H9 (cell line): ENCODE measurements at regions not wholly inside any gene's neighbourhood (a gene's known extent, or its start where the extent isn't known, plus 50 kb on each side); places are given as distances from the start of the nearest gene placed in this dataset.

Source experiments
- DNase-seq: peaks from one replicate; pipeline ENCODE4 v3.0.0-alpha.2; 2017
- H2AFZ ChIP-seq: one replicate; pipeline ENCODE4 v1.6.1; 2013; ENCODE audit warnings: mild to moderate bottlenecking, low read length, control low read depth, moderate library complexity
- H2AK5ac ChIP-seq: 2 replicates; pipeline ENCODE4 v1.6.1; 2013; ENCODE audit warnings: low read length, control low read depth, mixed read lengths; ENCODE audit not compliant: insufficient read length
- H2BK120ac ChIP-seq: one replicate; pipeline ENCODE4 v1.6.1; 2013; ENCODE audit warnings: low read depth, mild to moderate bottlenecking, low read length, control low read depth, inconsistent platforms; ENCODE audit not compliant: poor library complexity, severe bottlenecking
- H2BK12ac ChIP-seq: 2 replicates; pipeline ENCODE4 v1.6.1; 2013; ENCODE audit warnings: low read length, control low read depth, mixed read lengths, low read depth; ENCODE audit not compliant: insufficient read length
- H2BK15ac ChIP-seq: 2 replicates; pipeline ENCODE4 v1.6.1; 2013; ENCODE audit warnings: low read depth, low read length, control low read depth
- H2BK20ac ChIP-seq: one replicate; pipeline ENCODE4 v1.6.1; 2013; ENCODE audit warnings: low read depth, mild to moderate bottlenecking, low read length, control low read depth, inconsistent platforms; ENCODE audit not compliant: poor library complexity, severe bottlenecking
- H2BK5ac ChIP-seq: 2 replicates; pipeline ENCODE4 v1.6.1; 2013; ENCODE audit warnings: low read length, control low read depth, mixed read lengths; ENCODE audit not compliant: insufficient read length
- H3K14ac ChIP-seq: 2 replicates; pipeline ENCODE4 v1.6.1; 2013; ENCODE audit warnings: low read length, control low read depth; ENCODE audit not compliant: insufficient read depth
- H3K18ac ChIP-seq: 2 replicates; pipeline ENCODE4 v1.6.1; 2013; ENCODE audit warnings: low read depth, mild to moderate bottlenecking, mixed read lengths, low read length, control low read depth; ENCODE audit not compliant: insufficient read length
- H3K23ac ChIP-seq: 2 replicates; pipeline ENCODE4 v1.6.1; 2013; ENCODE audit warnings: low read length, control low read depth, mixed read lengths, low read depth; ENCODE audit not compliant: insufficient read length
- H3K23me2 ChIP-seq: 2 replicates; pipeline ENCODE4 v1.6.1; 2013; ENCODE audit warnings: low read depth, mild to moderate bottlenecking, mixed read lengths, low read length, control low read depth; ENCODE audit not compliant: insufficient read length, poor library complexity, severe bottlenecking
- H3K27ac ChIP-seq: 2 replicates; pipeline ENCODE4 v1.5.1; 2013; ENCODE audit warnings: low read length, control low read depth, mixed read lengths, low read depth; ENCODE audit not compliant: insufficient read length
- H3K27me3 ChIP-seq: 2 replicates; pipeline ENCODE4 v1.6.1; 2013; ENCODE audit warnings: low read length, control low read depth, inconsistent platforms; ENCODE audit not compliant: insufficient read depth
- H3K4ac ChIP-seq: 2 replicates; pipeline ENCODE4 v1.6.1; 2013; ENCODE audit warnings: low read depth, mild to moderate bottlenecking, control low read depth, inconsistent platforms, low read length, moderate library complexity
- H3K4me1 ChIP-seq: 2 replicates; pipeline ENCODE4 v1.6.1; 2013; ENCODE audit warnings: low read length, control low read depth, inconsistent platforms; ENCODE audit not compliant: insufficient read depth
- H3K4me2 ChIP-seq: 2 replicates; pipeline ENCODE4 v1.6.1; 2013; ENCODE audit warnings: low read length, control low read depth, mixed read lengths; ENCODE audit not compliant: insufficient read length, insufficient read depth
- H3K56ac ChIP-seq: 2 replicates; pipeline ENCODE4 v1.6.1; 2013; ENCODE audit warnings: low read depth, mild to moderate bottlenecking, mixed read lengths, low read length, control low read depth; ENCODE audit not compliant: insufficient read length
- H3K79me1 ChIP-seq: 2 replicates; pipeline ENCODE4 v1.6.1; 2013; ENCODE audit warnings: low read depth, mild to moderate bottlenecking, moderate library complexity, low read length, control low read depth, inconsistent platforms; ENCODE audit not compliant: insufficient read depth, poor library complexity, severe bottlenecking
- H3K79me2 ChIP-seq: 2 replicates; pipeline ENCODE4 v1.6.1; 2013; ENCODE audit warnings: low read length, control low read depth, inconsistent platforms; ENCODE audit not compliant: insufficient read depth
- H3K9ac ChIP-seq: 2 replicates; pipeline ENCODE4 v1.6.1; 2013; ENCODE audit warnings: low read length, control low read depth, mixed read lengths; ENCODE audit not compliant: insufficient read length; ENCODE audit errors: extremely low read depth
- H3K9me3 ChIP-seq: one replicate; pipeline ENCODE4 v1.6.1; 2013; ENCODE audit warnings: low read depth, low read length, inconsistent platforms; ENCODE audit not compliant: control insufficient read depth
- H3T11ph ChIP-seq: one replicate; pipeline ENCODE4 v1.6.1; 2013; ENCODE audit warnings: mild to moderate bottlenecking, low read length, control low read depth, inconsistent platforms
- H4K20me1 ChIP-seq: one replicate; pipeline ENCODE4 v1.6.1; 2013; ENCODE audit not compliant: control insufficient read depth, insufficient read length, insufficient read depth
- H4K5ac ChIP-seq: 2 replicates; pipeline ENCODE4 v1.6.1; 2013; ENCODE audit warnings: low read depth, mild to moderate bottlenecking, mixed read lengths, low read length, control low read depth; ENCODE audit not compliant: insufficient read length
- H4K8ac ChIP-seq: replicated peaks from 2 replicates; pipeline ENCODE4 v1.6.1; 2013; ENCODE audit warnings: low read length, control low read depth, mixed read lengths, low read depth; ENCODE audit not compliant: insufficient read length
- H4K91ac ChIP-seq: 2 replicates; pipeline ENCODE4 v1.6.1; 2013; ENCODE audit warnings: low read depth, mild to moderate bottlenecking, moderate library complexity, mixed read lengths, low read length, control low read depth; ENCODE audit not compliant: insufficient read length
- H3K27ac Mint-ChIP-seq, 3 experiments: 2 replicates in 2 of 3; 3 replicates in 1 of 3; pipeline ENCODE4 v1.8.0; 2020 to 2021; ENCODE audit warnings: mixed read lengths in 3 of 3, mild to moderate bottlenecking in 1 of 3, moderate library complexity in 1 of 3
- H3K27me3 Mint-ChIP-seq: 2 replicates; pipeline ENCODE4 v1.8.0; 2021; ENCODE audit warnings: low read depth, mild to moderate bottlenecking, moderate library complexity, mixed read lengths
- H3K36me3 Mint-ChIP-seq, 3 experiments: 2 replicates in 2 of 3; 3 replicates in 1 of 3; pipeline ENCODE4 v1.8.0; 2020 to 2021; ENCODE audit warnings: low read depth in 3 of 3, mixed read lengths in 3 of 3; ENCODE audit not compliant: insufficient read depth in 1 of 3
- H3K4me1 Mint-ChIP-seq, 2 experiments: 2 replicates each; pipeline ENCODE4 v1.8.0; 2020; ENCODE audit warnings: mixed read lengths in 2 of 2
- H3K4me3 Mint-ChIP-seq, 2 experiments: 2 replicates in 1 of 2; 3 replicates in 1 of 2; pipeline ENCODE4 v1.8.0; 2020 to 2021; ENCODE audit warnings: mild to moderate bottlenecking in 2 of 2, mixed read lengths in 2 of 2, moderate library complexity in 1 of 2
- H3K9me3 Mint-ChIP-seq, 2 experiments: 2 replicates in 1 of 2; 3 replicates in 1 of 2; pipeline ENCODE4 v1.8.0; 2020; ENCODE audit warnings: mild to moderate bottlenecking in 2 of 2, mixed read lengths in 2 of 2, moderate library complexity in 1 of 2
- WGBS: extraction: QIAGEN DNeasy Blood & Tissue Kit; methylation state at CpG from one replicate; pipeline ENCODE4 v1.1.7; 2013; ENCODE audit warnings: missing lambda C conversion rate, low lambda C conversion rate, mixed read lengths; ENCODE audit not compliant: insufficient read length; ENCODE audit errors: extremely low coverage; 5-methylcytosine and 5-hydroxymethylcytosine counted together
- TF ChIP-seq, protein P1 (sequence below): fragments of 200-600 bp; sonication (generic); conservative IDR thresholded peaks from 3 replicates; pipeline ENCODE4 v1.8.0; 2021; ENCODE audit warnings: antibody characterized with exemption, mild to moderate bottlenecking

DNA sequence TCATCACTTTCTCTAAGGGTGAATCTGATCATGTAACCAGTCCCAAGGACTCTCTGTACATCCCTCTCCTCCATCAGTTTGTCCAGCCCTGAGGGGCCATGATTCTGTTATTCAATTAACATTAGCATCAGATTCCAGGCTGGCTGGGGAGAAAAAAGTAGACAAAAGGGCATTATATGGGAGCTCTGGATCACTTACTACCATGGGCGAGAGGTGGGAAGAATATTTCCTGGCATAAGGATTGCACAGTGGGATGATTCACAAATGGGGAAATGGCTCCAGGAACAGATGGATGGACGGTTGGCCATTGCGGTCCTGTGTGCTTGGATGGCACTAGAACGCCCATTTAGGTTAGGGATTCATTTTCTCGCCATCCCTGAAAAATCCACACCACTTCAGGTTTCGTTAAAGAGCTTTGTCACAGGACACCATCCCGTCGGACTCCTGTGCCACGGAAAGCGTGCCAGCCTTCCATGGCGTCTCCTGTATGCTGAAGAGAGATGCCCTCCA, 112.6 kb downstream of the THBS2 start:
- Histone ChIP-seq H3T11ph (no peak overlapping the region), H3K27me3 (no peaks in the 10 kb centered on the region), H3K23me2 (no peaks in the 10 kb centered on the region), H4K91ac (no peak overlapping the region), H3K79me2 (no peaks in the 10 kb centered on the region), H4K20me1 (no peaks in the 10 kb centered on the region), H2BK12ac (no peak overlapping the region), H2AK5ac (no peak overlapping the region), H3K14ac (no peak overlapping the region; the same call in 1 of the 2 replicates), H3K9ac (no peak overlapping the region), H2BK5ac (no peak overlapping the region), H4K8ac (no peak overlapping the region), H3K23ac (no peak overlapping the region), H3K4me1 (no peaks in the 10 kb centered on the region; the same call in 1 of the 2 replicates), H3K9me3 (no peaks in the 10 kb centered on the region), H4K5ac (no peak overlapping the region), H3K4ac (no peak overlapping the region), H3K4me2 (no peak overlapping the region), H2BK20ac (no peak overlapping the region), H3K56ac (no peak overlapping the region), H3K18ac (no peak overlapping the region), H3K27ac (no peak overlapping the region), H3K79me1 (no peaks in the 10 kb centered on the region), H2BK15ac (no peak overlapping the region), H2BK120ac (no peak overlapping the region), H2AFZ (no peak overlapping the region)
- TF ChIP-seq, protein P1, sequence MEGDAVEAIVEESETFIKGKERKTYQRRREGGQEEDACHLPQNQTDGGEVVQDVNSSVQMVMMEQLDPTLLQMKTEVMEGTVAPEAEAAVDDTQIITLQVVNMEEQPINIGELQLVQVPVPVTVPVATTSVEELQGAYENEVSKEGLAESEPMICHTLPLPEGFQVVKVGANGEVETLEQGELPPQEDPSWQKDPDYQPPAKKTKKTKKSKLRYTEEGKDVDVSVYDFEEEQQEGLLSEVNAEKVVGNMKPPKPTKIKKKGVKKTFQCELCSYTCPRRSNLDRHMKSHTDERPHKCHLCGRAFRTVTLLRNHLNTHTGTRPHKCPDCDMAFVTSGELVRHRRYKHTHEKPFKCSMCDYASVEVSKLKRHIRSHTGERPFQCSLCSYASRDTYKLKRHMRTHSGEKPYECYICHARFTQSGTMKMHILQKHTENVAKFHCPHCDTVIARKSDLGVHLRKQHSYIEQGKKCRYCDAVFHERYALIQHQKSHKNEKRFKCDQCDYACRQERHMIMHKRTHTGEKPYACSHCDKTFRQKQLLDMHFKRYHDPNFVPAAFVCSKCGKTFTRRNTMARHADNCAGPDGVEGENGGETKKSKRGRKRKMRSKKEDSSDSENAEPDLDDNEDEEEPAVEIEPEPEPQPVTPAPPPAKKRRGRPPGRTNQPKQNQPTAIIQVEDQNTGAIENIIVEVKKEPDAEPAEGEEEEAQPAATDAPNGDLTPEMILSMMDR: no peak
- H3K27me3 Mint-ChIP-seq: no peaks in the 10 kb centered on the region
- no peak overlapping the region; a peak in 1 of 7 replicates for H3K27ac Mint-ChIP-seq
- no peak overlapping the region for H3K4me3 Mint-ChIP-seq
- DNase-seq: no peak
- WGBS: no CpG with 5 or more reads among the region's 11 CpGs
- peaks cover 0 to 4% (median 0%) of the 10 kb centered on the region in 3 experiments; a peak in 2 of 7 replicates for H3K36me3 Mint-ChIP-seq
- H3K9me3 Mint-ChIP-seq: peaks cover 0 to 4% of the 10 kb centered on the region in 2 experiments; a peak in 2 of 5 replicates
- peaks cover 0 to 8% of the 10 kb centered on the region in 2 experiments; a peak in 2 of 4 replicates for H3K4me1 Mint-ChIP-seq
